Testis (tissue), 2 donors: ENCODE measurements at regions not wholly inside any gene's neighbourhood (a gene's known extent, or its start where the extent isn't known, plus 50 kb on each side); places are given as distances from the start of the nearest gene placed in this dataset.

Source experiments
- POLR2A ChIP-seq: fragments of 450-650 bp; IDR thresholded peaks from one replicate; pipeline ENCODE4 v1.6.1; 2017; ENCODE audit warnings: antibody characterized with exemption, mild to moderate bottlenecking, moderate library complexity
- TF ChIP-seq, protein P1 (sequence below), 3 experiments: fragments of 450-650 bp in 2 of 3; fragments of 200-600 bp in 1 of 3; sonication (generic) in 1 of 3; IDR thresholded peaks; one replicate each; pipeline ENCODE4 v1.5.1; 2016 to 2019; ENCODE audit warnings: antibody characterized with exemption in 3 of 3, mild to moderate bottlenecking in 2 of 3, moderate library complexity in 1 of 3

DNA sequence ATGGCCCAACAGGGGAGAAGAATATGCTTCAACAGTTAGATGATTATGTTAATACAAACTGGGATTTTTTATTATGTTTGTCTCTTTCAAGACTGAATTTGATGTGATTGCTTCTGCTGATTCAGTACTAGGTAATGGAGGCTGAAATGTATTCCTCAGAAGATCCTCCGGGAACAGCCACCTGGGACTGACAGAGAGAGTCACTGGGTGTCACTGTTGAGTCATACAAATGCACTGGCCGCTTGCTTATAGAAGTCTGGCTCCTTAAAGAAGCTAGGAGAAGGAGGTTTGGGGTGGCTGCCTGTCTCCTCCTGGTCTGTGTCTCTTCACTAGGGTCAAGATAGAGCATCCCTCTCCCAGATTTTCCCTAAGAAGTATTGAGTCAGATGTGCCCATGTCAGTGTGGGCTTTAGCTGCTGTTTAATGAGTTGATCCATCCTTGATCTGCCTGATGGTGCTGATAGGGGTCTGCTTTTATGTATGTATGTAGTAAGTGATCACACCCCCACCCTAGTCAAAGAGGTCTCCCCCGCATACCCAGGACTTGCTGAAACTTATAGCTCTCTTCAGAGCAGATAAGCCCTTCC is 773.4 kb downstream of the BRINP1 start:
- TF ChIP-seq, protein P1, sequence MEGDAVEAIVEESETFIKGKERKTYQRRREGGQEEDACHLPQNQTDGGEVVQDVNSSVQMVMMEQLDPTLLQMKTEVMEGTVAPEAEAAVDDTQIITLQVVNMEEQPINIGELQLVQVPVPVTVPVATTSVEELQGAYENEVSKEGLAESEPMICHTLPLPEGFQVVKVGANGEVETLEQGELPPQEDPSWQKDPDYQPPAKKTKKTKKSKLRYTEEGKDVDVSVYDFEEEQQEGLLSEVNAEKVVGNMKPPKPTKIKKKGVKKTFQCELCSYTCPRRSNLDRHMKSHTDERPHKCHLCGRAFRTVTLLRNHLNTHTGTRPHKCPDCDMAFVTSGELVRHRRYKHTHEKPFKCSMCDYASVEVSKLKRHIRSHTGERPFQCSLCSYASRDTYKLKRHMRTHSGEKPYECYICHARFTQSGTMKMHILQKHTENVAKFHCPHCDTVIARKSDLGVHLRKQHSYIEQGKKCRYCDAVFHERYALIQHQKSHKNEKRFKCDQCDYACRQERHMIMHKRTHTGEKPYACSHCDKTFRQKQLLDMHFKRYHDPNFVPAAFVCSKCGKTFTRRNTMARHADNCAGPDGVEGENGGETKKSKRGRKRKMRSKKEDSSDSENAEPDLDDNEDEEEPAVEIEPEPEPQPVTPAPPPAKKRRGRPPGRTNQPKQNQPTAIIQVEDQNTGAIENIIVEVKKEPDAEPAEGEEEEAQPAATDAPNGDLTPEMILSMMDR (IDR thresholded peaks at IDR 0.05) = no peak
- no peak for TF ChIP-seq POLR2A
